ENCODE measurements at regions not wholly inside any gene's neighbourhood (a gene's known extent, or its start where the extent isn't known, plus 50 kb on each side); places are given as distances from the start of the nearest gene placed in this dataset.

DNA sequence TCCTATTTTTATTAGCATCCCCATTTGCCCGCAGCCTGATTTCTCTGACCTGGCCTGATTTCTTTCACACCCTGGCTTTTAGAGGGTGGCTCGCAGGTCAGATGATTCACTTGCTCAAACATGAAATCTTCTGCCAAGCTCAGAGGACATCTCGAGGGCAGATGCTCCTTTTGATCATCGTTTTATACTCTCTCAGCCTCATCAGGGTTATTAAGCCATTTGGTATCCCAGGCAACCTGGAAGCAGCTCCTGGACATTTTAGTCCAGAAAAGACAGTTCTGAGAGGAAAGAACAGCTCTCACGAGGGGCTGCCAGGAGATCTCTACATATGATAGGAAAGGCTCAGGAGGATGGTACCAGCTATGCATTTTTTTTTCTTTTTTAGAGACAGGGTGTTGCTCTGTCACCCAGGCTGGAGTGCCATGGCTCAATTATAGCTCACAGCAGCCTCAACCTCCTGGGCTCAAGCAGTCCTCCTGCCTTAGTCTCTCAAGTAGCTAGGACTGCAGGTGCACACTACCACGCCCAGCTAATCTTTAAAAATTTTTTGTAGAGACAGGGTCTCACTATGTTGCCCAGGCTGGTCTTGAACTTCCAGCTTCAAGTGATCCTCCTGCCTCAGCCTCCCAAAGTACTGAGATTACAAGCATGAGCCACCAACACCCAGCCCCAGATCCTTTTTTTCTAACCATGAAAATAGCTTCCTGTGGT is 165.4 kb downstream of the KATNAL1 start:
- TF ChIP-seq POLR2A (IDR thresholded peaks at IDR 0.05; ENCODE audit: control extremely low read depth in 1 of 2, low read depth in 2 of 2, low read length in 2 of 2) (no peak), RAD21 (IDR thresholded peaks at IDR 0.05 in 1 of 2, conservative IDR thresholded peaks at IDR 0.05 in 1 of 2; ENCODE audit: low read depth in 2 of 2, low read length in 2 of 2) (no peak), SUZ12 (IDR thresholded peaks at IDR 0.05; ENCODE audit: low read length) (no peak), HDAC2 (IDR thresholded peaks at IDR 0.05; ENCODE audit: borderline replicate concordance in 1 of 2, low read depth in 2 of 2, low read length in 2 of 2) (no peak), KDM1A (IDR thresholded peaks at IDR 0.05; ENCODE audit: borderline replicate concordance, low read length) (no peak), ASH2L (IDR thresholded peaks at IDR 0.05; ENCODE audit: low read length) (no peak), SP1 (IDR thresholded peaks at IDR 0.05; ENCODE audit: low read depth, low read length) (no peak)
- TF ChIP-seq, protein P1, sequence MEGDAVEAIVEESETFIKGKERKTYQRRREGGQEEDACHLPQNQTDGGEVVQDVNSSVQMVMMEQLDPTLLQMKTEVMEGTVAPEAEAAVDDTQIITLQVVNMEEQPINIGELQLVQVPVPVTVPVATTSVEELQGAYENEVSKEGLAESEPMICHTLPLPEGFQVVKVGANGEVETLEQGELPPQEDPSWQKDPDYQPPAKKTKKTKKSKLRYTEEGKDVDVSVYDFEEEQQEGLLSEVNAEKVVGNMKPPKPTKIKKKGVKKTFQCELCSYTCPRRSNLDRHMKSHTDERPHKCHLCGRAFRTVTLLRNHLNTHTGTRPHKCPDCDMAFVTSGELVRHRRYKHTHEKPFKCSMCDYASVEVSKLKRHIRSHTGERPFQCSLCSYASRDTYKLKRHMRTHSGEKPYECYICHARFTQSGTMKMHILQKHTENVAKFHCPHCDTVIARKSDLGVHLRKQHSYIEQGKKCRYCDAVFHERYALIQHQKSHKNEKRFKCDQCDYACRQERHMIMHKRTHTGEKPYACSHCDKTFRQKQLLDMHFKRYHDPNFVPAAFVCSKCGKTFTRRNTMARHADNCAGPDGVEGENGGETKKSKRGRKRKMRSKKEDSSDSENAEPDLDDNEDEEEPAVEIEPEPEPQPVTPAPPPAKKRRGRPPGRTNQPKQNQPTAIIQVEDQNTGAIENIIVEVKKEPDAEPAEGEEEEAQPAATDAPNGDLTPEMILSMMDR (IDR thresholded peaks at IDR 0.05; ENCODE audit: control extremely low read depth in 1 of 3, insufficient read depth in 1 of 3, low read depth in 1 of 3, low read length in 3 of 3) = no peak
